Testis (tissue), 2 donors: ENCODE measurements at regions not wholly inside any gene's neighbourhood (a gene's known extent, or its start where the extent isn't known, plus 50 kb on each side); places are given as distances from the start of the nearest gene placed in this dataset.
A peak's percentile ranks its signal among the peaks of the same experiment; 100 is the strongest.

Experiments
- DNase-seq: peaks from one replicate; pipeline ENCODE4 v3.0.0-alpha.2; 2019
- H3K27ac ChIP-seq, 2 donors: fragments of 200-600 bp; sonication (generic); one replicate each; pipeline ENCODE4 v1.5.1; 2019
- H3K27me3 ChIP-seq: fragments of 200-600 bp; sonication (generic); one replicate; pipeline ENCODE4 v1.5.1; 2019
- H3K36me3 ChIP-seq: fragments of 200-600 bp; sonication (generic); one replicate; pipeline ENCODE4 v1.5.1; 2017; ENCODE audit warnings: low read depth; ENCODE audit errors: missing control alignments
- H3K4me1 ChIP-seq: fragments of 200-600 bp; sonication (generic); one replicate; pipeline ENCODE4 v1.5.1; 2019
- H3K4me3 ChIP-seq, 2 donors: fragments of 200-600 bp; sonication (generic); one replicate each; pipeline ENCODE4 v1.5.1; 2017 to 2019
- H3K9me3 ChIP-seq: fragments of 200-600 bp; sonication (generic); one replicate; pipeline ENCODE4 v1.5.1; 2017
- CTCF ChIP-seq, 3 experiments: fragments of 450-650 bp in 2 of 3; fragments of 200-600 bp in 1 of 3; sonication (generic) in 1 of 3; IDR thresholded peaks; one replicate each; pipeline ENCODE4 v1.5.1; 2016 to 2019; ENCODE audit warnings: antibody characterized with exemption in 3 of 3, mild to moderate bottlenecking in 2 of 3, moderate library complexity in 1 of 3
- POLR2A ChIP-seq: fragments of 450-650 bp; IDR thresholded peaks from one replicate; pipeline ENCODE4 v1.6.1; 2017; ENCODE audit warnings: antibody characterized with exemption, mild to moderate bottlenecking, moderate library complexity
- WGBS, 2 donors: methylation state at CpG; one replicate each; pipeline ENCODE4 v1.1.5; 2018; 5-methylcytosine and 5-hydroxymethylcytosine counted together
- intact Hi-C: fragments of 100-400 bp; cut with DNase I; formaldehyde crosslinking; loops from one replicate; pipeline ENCODE4 v1.15.1; 2023; ENCODE audit warnings: low total_unique reads

GRCh38 chr7:152905949-152906348 is 146.4 kb downstream of the ACTR3B start:
- H3K9me3 ChIP-seq: no peaks in the 10 kb centered on the region
- no peak for DNase-seq
- peaks cover 26% of the 10 kb centered on the region for H3K4me1 ChIP-seq
- H3K27me3 ChIP-seq: no peaks in the 10 kb centered on the region
- no peak overlapping the region for H3K4me3 ChIP-seq
- no peaks in the 10 kb centered on the region for H3K36me3 ChIP-seq
- 70 to 82% methylated on average over 2 of the region's 2 CpGs for WGBS, 2 donors
- intact Hi-C loops: no loop called here
- TF ChIP-seq POLR2A (no peak), CTCF (IDR thresholded peaks at IDR 0.05) (no peak)
- H3K27ac ChIP-seq: no peak overlapping the region

- 78 to 83% methylated on average over 11 of the region's 11 CpGs for WGBS, 2 donors
- peaks cover 30% of the 10 kb centered on the region for H3K4me1 ChIP-seq
- no peaks in the 10 kb centered on the region for H3K9me3 ChIP-seq
- H3K4me3 ChIP-seq: no peak overlapping the region
- no peak for TF ChIP-seq POLR2A
- TF ChIP-seq CTCF (IDR thresholded peaks at IDR 0.05): no peak
- H3K36me3 ChIP-seq: no peaks in the 10 kb centered on the region
- intact Hi-C loops: no loop called here
- no peaks in the 10 kb centered on the region for H3K27me3 ChIP-seq
- H3K27ac ChIP-seq: no peak overlapping the region
- DNase-seq: no peak
These were observed 147.7 kb downstream of the ACTR3B start for GRCh38 chr7:152907042-152907761.

GRCh38 chr7:152909280-152909679 is 149.7 kb downstream of the ACTR3B start:
- 45 to 53% methylated on average over 6 of the region's 6 CpGs for WGBS, 2 donors
- no peak for DNase-seq
- H3K9me3 ChIP-seq: no peaks in the 10 kb centered on the region
- no peak overlapping the region for H3K4me3 ChIP-seq
- H3K27ac ChIP-seq: peak overlapping the region; percentile 71 to 79
- no peaks in the 10 kb centered on the region for H3K27me3 ChIP-seq
- intact Hi-C loops: no loop called here
- peaks cover 30% of the 10 kb centered on the region for H3K4me1 ChIP-seq
- TF ChIP-seq POLR2A: no peak
- TF ChIP-seq CTCF (IDR thresholded peaks at IDR 0.05): no peak
- no peaks in the 10 kb centered on the region for H3K36me3 ChIP-seq

GRCh38 chr7:152909683-152910544 is 150.4 kb downstream of the ACTR3B start:
- 34 to 51% methylated on average over 12 of the region's 12 CpGs for WGBS, 2 donors
- TF ChIP-seq POLR2A (no peak), CTCF (IDR thresholded peaks at IDR 0.05) (no peak)
- peak overlapping the region; percentile 71 to 79 for H3K27ac ChIP-seq

More at GRCh38 chr7:152909683-152910544, 150.4 kb downstream of the ACTR3B start:
- intact Hi-C loops: no loop called here
- no peak overlapping the region for H3K4me3 ChIP-seq
- peaks cover 30% of the 10 kb centered on the region for H3K4me1 ChIP-seq
- H3K36me3 ChIP-seq: no peaks in the 10 kb centered on the region
- peak; percentile 95 for DNase-seq
- no peaks in the 10 kb centered on the region for H3K27me3 ChIP-seq
- H3K9me3 ChIP-seq: no peaks in the 10 kb centered on the region
